ENCODE measurements at regions not wholly inside any gene's neighbourhood (a gene's known extent, or its start where the extent isn't known, plus 50 kb on each side); places are given as distances from the start of the nearest gene placed in this dataset.

DNA sequence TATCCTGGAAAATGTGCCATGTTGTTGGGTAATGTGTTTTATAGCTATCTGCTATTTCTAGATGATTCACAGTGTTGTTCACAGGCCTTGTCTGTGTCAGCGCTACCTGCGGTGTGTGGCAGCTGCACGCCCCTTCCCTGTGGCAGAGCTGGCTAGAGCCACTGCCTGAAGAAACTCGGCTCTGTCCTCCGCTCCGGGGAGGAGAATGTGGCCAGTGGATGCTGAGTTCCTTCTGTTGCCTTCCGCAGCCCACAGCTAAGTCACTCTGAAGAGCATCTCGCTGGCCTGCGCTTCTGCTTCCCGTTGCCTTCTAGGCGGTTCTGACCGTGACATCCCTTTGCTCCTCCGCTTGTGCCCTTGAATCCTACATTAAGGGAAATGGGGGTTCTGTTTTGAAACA lies 135.1 kb downstream of the PLG start:
- no peak for TF ChIP-seq POLR2A (IDR thresholded peaks at IDR 0.05)
- TF ChIP-seq, protein P1, sequence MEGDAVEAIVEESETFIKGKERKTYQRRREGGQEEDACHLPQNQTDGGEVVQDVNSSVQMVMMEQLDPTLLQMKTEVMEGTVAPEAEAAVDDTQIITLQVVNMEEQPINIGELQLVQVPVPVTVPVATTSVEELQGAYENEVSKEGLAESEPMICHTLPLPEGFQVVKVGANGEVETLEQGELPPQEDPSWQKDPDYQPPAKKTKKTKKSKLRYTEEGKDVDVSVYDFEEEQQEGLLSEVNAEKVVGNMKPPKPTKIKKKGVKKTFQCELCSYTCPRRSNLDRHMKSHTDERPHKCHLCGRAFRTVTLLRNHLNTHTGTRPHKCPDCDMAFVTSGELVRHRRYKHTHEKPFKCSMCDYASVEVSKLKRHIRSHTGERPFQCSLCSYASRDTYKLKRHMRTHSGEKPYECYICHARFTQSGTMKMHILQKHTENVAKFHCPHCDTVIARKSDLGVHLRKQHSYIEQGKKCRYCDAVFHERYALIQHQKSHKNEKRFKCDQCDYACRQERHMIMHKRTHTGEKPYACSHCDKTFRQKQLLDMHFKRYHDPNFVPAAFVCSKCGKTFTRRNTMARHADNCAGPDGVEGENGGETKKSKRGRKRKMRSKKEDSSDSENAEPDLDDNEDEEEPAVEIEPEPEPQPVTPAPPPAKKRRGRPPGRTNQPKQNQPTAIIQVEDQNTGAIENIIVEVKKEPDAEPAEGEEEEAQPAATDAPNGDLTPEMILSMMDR (IDR thresholded peaks at IDR 0.05), result no peak

Measured in Peyer's patch (tissue), 4 donors.